ENCODE measurements at regions not wholly inside any gene's neighbourhood (a gene's known extent, or its start where the extent isn't known, plus 50 kb on each side); places are given as distances from the start of the nearest gene placed in this dataset.

DNA sequence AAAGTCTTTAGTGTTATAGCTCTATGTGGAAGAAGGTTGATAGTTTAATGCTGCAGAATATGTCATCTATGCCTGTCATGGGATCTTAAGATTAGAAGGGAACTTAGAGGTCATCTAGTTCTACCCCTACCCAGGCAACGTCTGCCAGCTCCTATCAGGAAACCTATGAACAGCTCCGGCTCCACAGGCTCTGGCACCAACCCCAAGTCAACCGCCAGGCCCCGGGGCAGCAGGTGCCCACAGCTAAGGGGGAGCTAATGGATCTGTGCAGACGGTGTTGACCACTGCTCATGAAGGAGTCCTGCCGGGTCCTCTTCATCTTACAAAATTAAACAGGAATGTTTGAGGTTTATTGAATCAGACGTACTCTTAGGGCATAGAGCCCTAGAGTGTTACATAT lies 440.8 kb upstream of the KLHL29 start:
- H3K4ac ChIP-seq (ENCODE audit: low read depth, low read length) = no peak overlapping the region
- no peak overlapping the region for H2BK5ac ChIP-seq (ENCODE audit: low read depth, low read length, poor library complexity, severe bottlenecking)
- H2AFZ ChIP-seq (replicated peaks; ENCODE audit: low read length, poor library complexity) = no peak overlapping the region
- dilution Hi-C loops (cut with HindIII; ENCODE audit: low sequenced_read_pairs, unreplicated experiment) (no loop called here), in situ Hi-C loops (cut with MboI; ENCODE audit: low sequenced_read_pairs) (no loop called here), intact Hi-C loops (cut with micrococcal nuclease) (no loop called here)
- H3K27ac ChIP-seq (ENCODE audit: insufficient read depth, low read length) = no peak overlapping the region
- no peaks in the 10 kb centered on the region for H3K27me3 ChIP-seq (ENCODE audit: control insufficient read depth, insufficient read depth, low read length)
- ATAC-seq (ENCODE audit: low read depth) = no peak
- H2AK9ac ChIP-seq (replicated peaks; ENCODE audit: low read depth, low read length, poor library complexity) = no peak overlapping the region
- CTCF ChIA-PET = no interaction called here
- H3K9ac ChIP-seq (ENCODE audit: low read depth, low read length) = no peak overlapping the region
- peaks cover 5% of the 10 kb centered on the region for H3K9me3 ChIP-seq (ENCODE audit: control insufficient read depth, insufficient read depth, low read length)
- no peaks in the 10 kb centered on the region for H4K20me1 ChIP-seq (ENCODE audit: insufficient read depth, low read length)
- BruUV-seq (replicated peaks) = no TSS peak
- no peak for DNase-seq
- no peaks in the 10 kb centered on the region for H3K36me3 ChIP-seq (ENCODE audit: control insufficient read depth, insufficient read depth, low read length)
- no peak overlapping the region for H3K18ac ChIP-seq (ENCODE audit: low read depth, low read length)
- WGBS, 2 experiments (ENCODE audit: extremely low coverage in 2 of 2, insufficient read length in 1 of 2) = no CpG with 5 or more reads among the region's 7 CpGs
- POLR2A ChIA-PET (ENCODE audit: unreplicated experiment) = no interaction called here
- H3K23ac ChIP-seq (ENCODE audit: low read depth, low read length) = no peak overlapping the region
- no peak overlapping the region for H3K56ac ChIP-seq (ENCODE audit: extremely low read depth, insufficient read depth, low read length)
- no peak overlapping the region for H4K8ac ChIP-seq (ENCODE audit: low read depth in 2 of 2, low read length in 2 of 2)
- H3K4me1 ChIP-seq (ENCODE audit: control insufficient read depth, insufficient read depth, low read length) = no peaks in the 10 kb centered on the region
- no peak overlapping the region for H4K91ac ChIP-seq (ENCODE audit: insufficient read depth, low read depth, low read length)
- H3K14ac ChIP-seq (replicated peaks; ENCODE audit: low read depth, low read length) = no peak overlapping the region
- H2BK120ac ChIP-seq (ENCODE audit: low read depth, low read length) = no peak overlapping the region
- H2AK5ac ChIP-seq (ENCODE audit: low read depth, low read length) = no peak overlapping the region
- H2BK15ac ChIP-seq (ENCODE audit: low read depth, low read length) = no peak overlapping the region
- H3K9me1 ChIP-seq (ENCODE audit: insufficient read depth, low read length) = no peaks in the 10 kb centered on the region
- H3K4me2 ChIP-seq (ENCODE audit: low read depth, low read length) = no peak overlapping the region
- no peak overlapping the region for H4K5ac ChIP-seq (ENCODE audit: low read depth, low read length)
- no peak overlapping the region for H3K4me3 ChIP-seq (ENCODE audit: insufficient read depth, low read depth, low read length)
- no peaks in the 10 kb centered on the region for H3K79me1 ChIP-seq (ENCODE audit: low read depth in 1 of 2, low read length in 2 of 2)
- TF ChIP-seq MXI1 (IDR thresholded peaks at IDR 0.05; ENCODE audit: borderline replicate concordance, low read depth, low read length) = no peak
- no peak for TF ChIP-seq SMC3 (IDR thresholded peaks at IDR 0.05; ENCODE audit: low read depth, low read length)
- no peak for TF ChIP-seq CEBPB (IDR thresholded peaks at IDR 0.05; ENCODE audit: low read depth, low read length)
- no peak for TF ChIP-seq MAZ (IDR thresholded peaks at IDR 0.05; ENCODE audit: borderline replicate concordance, low read depth, low read length)
- no peak for TF ChIP-seq CHD1 (IDR thresholded peaks at IDR 0.05; ENCODE audit: low read depth, low read length)
- TF ChIP-seq FOS (IDR thresholded peaks at IDR 0.05; ENCODE audit: low read depth, low read length) = no peak
- no peak for TF ChIP-seq POLR2A (IDR thresholded peaks at IDR 0.05; ENCODE audit: low read depth, low read length)
- TF ChIP-seq BHLHE40 (IDR thresholded peaks at IDR 0.05; ENCODE audit: low read depth, low read length) = no peak
- TF ChIP-seq, protein P1, sequence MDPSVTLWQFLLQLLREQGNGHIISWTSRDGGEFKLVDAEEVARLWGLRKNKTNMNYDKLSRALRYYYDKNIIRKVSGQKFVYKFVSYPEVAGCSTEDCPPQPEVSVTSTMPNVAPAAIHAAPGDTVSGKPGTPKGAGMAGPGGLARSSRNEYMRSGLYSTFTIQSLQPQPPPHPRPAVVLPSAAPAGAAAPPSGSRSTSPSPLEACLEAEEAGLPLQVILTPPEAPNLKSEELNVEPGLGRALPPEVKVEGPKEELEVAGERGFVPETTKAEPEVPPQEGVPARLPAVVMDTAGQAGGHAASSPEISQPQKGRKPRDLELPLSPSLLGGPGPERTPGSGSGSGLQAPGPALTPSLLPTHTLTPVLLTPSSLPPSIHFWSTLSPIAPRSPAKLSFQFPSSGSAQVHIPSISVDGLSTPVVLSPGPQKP (IDR thresholded peaks at IDR 0.05; ENCODE audit: borderline replicate concordance, low read depth, low read length) = no peak
- TF ChIP-seq, protein P2, sequence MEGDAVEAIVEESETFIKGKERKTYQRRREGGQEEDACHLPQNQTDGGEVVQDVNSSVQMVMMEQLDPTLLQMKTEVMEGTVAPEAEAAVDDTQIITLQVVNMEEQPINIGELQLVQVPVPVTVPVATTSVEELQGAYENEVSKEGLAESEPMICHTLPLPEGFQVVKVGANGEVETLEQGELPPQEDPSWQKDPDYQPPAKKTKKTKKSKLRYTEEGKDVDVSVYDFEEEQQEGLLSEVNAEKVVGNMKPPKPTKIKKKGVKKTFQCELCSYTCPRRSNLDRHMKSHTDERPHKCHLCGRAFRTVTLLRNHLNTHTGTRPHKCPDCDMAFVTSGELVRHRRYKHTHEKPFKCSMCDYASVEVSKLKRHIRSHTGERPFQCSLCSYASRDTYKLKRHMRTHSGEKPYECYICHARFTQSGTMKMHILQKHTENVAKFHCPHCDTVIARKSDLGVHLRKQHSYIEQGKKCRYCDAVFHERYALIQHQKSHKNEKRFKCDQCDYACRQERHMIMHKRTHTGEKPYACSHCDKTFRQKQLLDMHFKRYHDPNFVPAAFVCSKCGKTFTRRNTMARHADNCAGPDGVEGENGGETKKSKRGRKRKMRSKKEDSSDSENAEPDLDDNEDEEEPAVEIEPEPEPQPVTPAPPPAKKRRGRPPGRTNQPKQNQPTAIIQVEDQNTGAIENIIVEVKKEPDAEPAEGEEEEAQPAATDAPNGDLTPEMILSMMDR (conservative IDR thresholded peaks at IDR 0.05; ENCODE audit: low read depth, low read length) = no peak
- no peak for TF ChIP-seq RAD21 (IDR thresholded peaks at IDR 0.05; ENCODE audit: low read length)
- TF ChIP-seq MAFK (IDR thresholded peaks at IDR 0.05; ENCODE audit: low read depth, low read length) = no peak
- TF ChIP-seq, protein P3, sequence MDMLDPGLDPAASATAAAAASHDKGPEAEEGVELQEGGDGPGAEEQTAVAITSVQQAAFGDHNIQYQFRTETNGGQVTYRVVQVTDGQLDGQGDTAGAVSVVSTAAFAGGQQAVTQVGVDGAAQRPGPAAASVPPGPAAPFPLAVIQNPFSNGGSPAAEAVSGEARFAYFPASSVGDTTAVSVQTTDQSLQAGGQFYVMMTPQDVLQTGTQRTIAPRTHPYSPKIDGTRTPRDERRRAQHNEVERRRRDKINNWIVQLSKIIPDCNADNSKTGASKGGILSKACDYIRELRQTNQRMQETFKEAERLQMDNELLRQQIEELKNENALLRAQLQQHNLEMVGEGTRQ (IDR thresholded peaks at IDR 0.05; ENCODE audit: low read depth, low read length) = no peak
- no peak overlapping the region for H2BK20ac ChIP-seq (ENCODE audit: low read depth, low read length)

All from IMR-90 (cell line).